Heart right ventricle (tissue), 16 donors: ENCODE measurements at regions not wholly inside any gene's neighbourhood (a gene's known extent, or its start where the extent isn't known, plus 50 kb on each side); places are given as distances from the start of the nearest gene placed in this dataset.

Source experiments
- ATAC-seq, 8 donors: fragments of 200-7000 bp; cut with Tn5 transposase; one replicate each; pipeline ENCODE4 v1.9.1; 2020; ENCODE audit warnings: mild to moderate bottlenecking in 8 of 8, moderate library complexity in 8 of 8, moderate number of reproducible peaks in 1 of 8
- DNase-seq, 2 donors: peaks; one replicate each; pipeline ENCODE4 v3.0.0-alpha.2; 2020
- H3K27ac ChIP-seq, 10 donors: fragments of 200-600 bp; sonication (generic) in 2 of 10; one replicate each; pipeline versions ENCODE4 v1.5.0 to v1.8.0; 2020 to 2022; ENCODE audit warnings: mild to moderate bottlenecking in 3 of 10
- H3K27me3 ChIP-seq, 7 donors: fragments of 200-600 bp; one replicate each; pipeline ENCODE4 v1.8.0; 2021 to 2022; ENCODE audit warnings: mild to moderate bottlenecking in 2 of 7
- H3K36me3 ChIP-seq, 9 donors: fragments of 200-600 bp; sonication (generic) in 1 of 9; one replicate each; pipeline versions ENCODE4 v1.5.0 to v1.8.0; 2020 to 2022; ENCODE audit warnings: mild to moderate bottlenecking in 2 of 9
- H3K4me1 ChIP-seq, 9 donors: fragments of 200-600 bp; sonication (generic) in 1 of 9; one replicate each; pipeline versions ENCODE4 v1.5.0 to v1.8.0; 2020 to 2022; ENCODE audit warnings: mild to moderate bottlenecking in 4 of 9
- H3K4me3 ChIP-seq, 10 donors: fragments of 200-600 bp; sonication (generic) in 2 of 10; one replicate each; pipeline versions ENCODE4 v1.5.0 to v1.8.0; 2020 to 2022; ENCODE audit warnings: mild to moderate bottlenecking in 7 of 10, moderate library complexity in 2 of 10
- H3K9me3 ChIP-seq, 11 donors: fragments of 200-600 bp in 10 of 11; sonication (generic) in 2 of 11; one replicate each; pipeline versions ENCODE4 v1.5.0 to v1.8.0; 2013 to 2022; ENCODE audit warnings: mild to moderate bottlenecking in 2 of 11, control low read depth in 1 of 11, moderate library complexity in 1 of 11
- CTCF ChIP-seq, 9 donors: fragments of 200-600 bp; sonication (generic) in 2 of 9; IDR thresholded peaks; one replicate each; pipeline versions ENCODE4 v1.5.0 to v1.8.0; 2021 to 2022; ENCODE audit warnings: antibody characterized with exemption in 9 of 9, mild to moderate bottlenecking in 5 of 9, moderate library complexity in 1 of 9
- WGBS, 2 donors: extraction: QIAGEN DNeasy Blood & Tissue Kit; methylation state at CpG; one replicate each; pipeline ENCODE4 v1.1.7; 2013; ENCODE audit warnings: inconsistent platforms in 1 of 2; 5-methylcytosine and 5-hydroxymethylcytosine counted together
- intact Hi-C, 10 donors: fragments of 100-400 bp; cut with DNase I; formaldehyde crosslinking; loops; one replicate each; pipeline versions ENCODE4 v1.11.1 to v1.14.2; 2022
- donor health status: Arrhythmogenic right ventricular cardiomyopathy.
- donor health status: ischemic (EF 13 %, LVEDD 7.1; RV severe dilation, severe dysfunction).
- donor health status: healthy with polysubstance abuse.
- donor health status: DM: no; HTN: yes; CAD: no.
- donor health status: DM: no; HTN: no; CAD: no.
- donor health status: ischemic (EF 25% LVEDD 6.9; RV normal size, moderate dysfunction).
- donor health status: ischemic (EF 25% LVEDD 5.7; RV mildly dilated, moderate dysfunction).
- donor health status: healthy.
- donor health status: DM: yes; HTN: yes; CAD: no.
- donor health status: Ischemic cardiomyopathy.
- donor health status: ischemic (EF 35%, LVEDD 5.7; RV mildly dilated, moderate dysfunction).
- donor health status: nonischemic (EF 11% LVEDD 7.7; RV severe dilation, severe dysfunction).
- donor health status: DM: yes; HTN: yes; CAD: no.
- donor health status: PGD.
- donor health status: ischemic (EF 29% LVEDD 5.4; RV normal size, mild dysfunction).
- donor health status: nonischemic (EF 23%, LVEDD 6.1; RV moderate dilation, normal function).

- intact Hi-C loops, result loop anchor here in 1 of 10 donors (5.0 kb wide), 1 partner anchor 58 kb away; no protein-coding TSS in a partner anchor
- Histone ChIP-seq H3K27ac (no peak overlapping the region), H3K9me3 (peaks cover 0 to 24% (median 14%) of the 10 kb centered on the region in 11 donors), H3K4me3 (no peak overlapping the region), H3K4me1 (peaks cover 0 to 15% (median 0%) of the 10 kb centered on the region in 9 donors), H3K36me3 (no peaks in the 10 kb centered on the region), H3K27me3 (no peaks in the 10 kb centered on the region)
- TF ChIP-seq CTCF (IDR thresholded peaks at IDR 0.05), result no peak
- 86 to 89% methylated on average over 31 of the region's 31 CpGs for WGBS, 2 donors
- ATAC-seq (no peak), DNase-seq (no peak)
Measured at GRCh38 chr11:69384251-69385143, 90.5 kb downstream of the MYEOV start.

- TF ChIP-seq CTCF (IDR thresholded peaks at IDR 0.05), result no peak
- no peak overlapping the region for H3K27ac ChIP-seq
- no peak overlapping the region for H3K4me3 ChIP-seq
- 94% methylated on average over 6 of the region's 6 CpGs for WGBS, 2 donors
- no peaks in the 10 kb centered on the region for H3K36me3 ChIP-seq
- ATAC-seq (no peak), DNase-seq (no peak)
- peaks cover 0 to 15% (median 0%) of the 10 kb centered on the region in 9 donors for H3K4me1 ChIP-seq
- intact Hi-C loops, result no loop called here
- peaks cover 0 to 26% (median 14%) of the 10 kb centered on the region in 11 donors for H3K9me3 ChIP-seq
- H3K27me3 ChIP-seq, result no peaks in the 10 kb centered on the region
Measured at GRCh38 chr11:69385144-69385820, 91.3 kb downstream of the MYEOV start.

GRCh38 chr11:69385832-69386427 lies 92.0 kb downstream of the MYEOV start:
- DNase-seq (no peak), ATAC-seq (no peak)
- H3K4me1 ChIP-seq, result peaks cover 0 to 15% (median 0%) of the 10 kb centered on the region in 9 donors
- no peaks in the 10 kb centered on the region for H3K27me3 ChIP-seq
- H3K36me3 ChIP-seq, result no peaks in the 10 kb centered on the region
- H3K4me3 ChIP-seq, result no peak overlapping the region
- intact Hi-C loops, result no loop called here
- no peak for TF ChIP-seq CTCF (IDR thresholded peaks at IDR 0.05)
- H3K27ac ChIP-seq, result no peak overlapping the region
- H3K9me3 ChIP-seq, result peaks cover 0 to 26% (median 14%) of the 10 kb centered on the region in 11 donors
- 91 to 94% methylated on average over 14 of the region's 14 CpGs for WGBS, 2 donors
